Tibial artery (tissue), 4 donors: ENCODE measurements at regions not wholly inside any gene's neighbourhood (a gene's known extent, or its start where the extent isn't known, plus 50 kb on each side); places are given as distances from the start of the nearest gene placed in this dataset.

Experiments
- DNase-seq, 2 donors: peaks; one replicate each; pipeline ENCODE4 v3.0.0-alpha.2; 2019
- H3K27ac ChIP-seq, 2 donors: fragments of 200-600 bp; sonication (generic) in 1 of 2; 1 replicate in 1 of 2; 2 replicates in 1 of 2; pipeline ENCODE4 v1.5.1; 2018 to 2019; ENCODE audit warnings: mild to moderate bottlenecking in 1 of 2
- H3K27me3 ChIP-seq, 2 donors: fragments of 200-600 bp; sonication (generic) in 1 of 2; one replicate each; pipeline versions ENCODE4 v1.5.1 to v1.6.0; 2016 to 2019
- H3K36me3 ChIP-seq, 3 donors: fragments of 200-600 bp; sonication (generic) in 2 of 3; one replicate each; pipeline ENCODE4 v1.5.1; 2016 to 2019; ENCODE audit warnings: mild to moderate bottlenecking in 2 of 3
- H3K4me1 ChIP-seq, 4 donors: fragments of 200-600 bp; sonication (generic) in 2 of 4; 1 replicate in 3 of 4; 2 replicates in 1 of 4; pipeline ENCODE4 v1.5.1; 2016 to 2019
- H3K4me3 ChIP-seq, 2 donors: fragments of 200-600 bp; sonication (generic) in 1 of 2; 1 replicate in 1 of 2; 2 replicates in 1 of 2; pipeline ENCODE4 v1.5.1; 2018 to 2019; ENCODE audit warnings: mild to moderate bottlenecking in 2 of 2
- H3K9me3 ChIP-seq, 3 donors: fragments of 200-600 bp; sonication (generic) in 1 of 3; one replicate each; pipeline ENCODE4 v1.5.1; 2016 to 2019
- CTCF ChIP-seq, 2 experiments: fragments of 200-600 bp in 1 of 2; fragments of 450-650 bp in 1 of 2; IDR thresholded peaks; one replicate each; pipeline ENCODE4 v1.5.1; 2017 to 2019; ENCODE audit warnings: antibody characterized with exemption in 2 of 2, mild to moderate bottlenecking in 1 of 2, moderate library complexity in 1 of 2
- intact Hi-C: fragments of 100-400 bp; cut with DNase I; formaldehyde crosslinking; loops from one replicate; pipeline ENCODE4 v1.15.0; 2023; ENCODE audit warnings: low total_unique reads

DNA sequence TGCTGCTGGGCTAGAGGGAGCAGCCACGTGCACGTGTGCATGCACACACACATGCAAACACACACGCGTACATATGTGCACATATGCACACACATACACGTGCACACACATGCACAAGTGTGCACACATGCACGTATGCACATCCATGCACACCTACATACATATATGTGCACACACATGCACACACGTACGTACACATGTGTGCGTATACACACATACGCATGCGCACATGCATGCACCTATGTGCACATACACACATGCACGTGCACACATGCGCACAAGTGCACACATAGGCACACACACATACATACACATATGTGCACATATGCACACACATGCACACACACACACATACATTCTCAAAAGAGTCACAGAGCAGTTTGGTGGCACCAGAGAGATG lies 85.9 kb upstream of the SLC25A33 start:
- Histone ChIP-seq H3K9me3 (no peaks in the 10 kb centered on the region), H3K4me1 (peaks cover 0 to 49% (median 33%) of the 10 kb centered on the region in 4 donors), H3K4me3 (no peak overlapping the region), H3K27me3 (no peaks in the 10 kb centered on the region), H3K36me3 (no peaks in the 10 kb centered on the region), H3K27ac (no peak overlapping the region)
- intact Hi-C loops, result no loop called here
- TF ChIP-seq CTCF (IDR thresholded peaks at IDR 0.05), result no peak
- no peak for DNase-seq

GRCh38 chr1:9453779-9454418 lies 85.4 kb upstream of the SLC25A33 start:
- no peak overlapping the region for H3K4me3 ChIP-seq
- H3K36me3 ChIP-seq, result no peaks in the 10 kb centered on the region
- H3K9me3 ChIP-seq, result no peaks in the 10 kb centered on the region
- DNase-seq, result no peak
- TF ChIP-seq CTCF (IDR thresholded peaks at IDR 0.05), result no peak
- H3K4me1 ChIP-seq, result peaks cover 0 to 44% (median 27%) of the 10 kb centered on the region in 4 donors
- no peak overlapping the region for H3K27ac ChIP-seq
- intact Hi-C loops, result loop anchor here (2.0 kb wide), 1 partner anchor 165 kb away; no protein-coding TSS in a partner anchor
- no peaks in the 10 kb centered on the region for H3K27me3 ChIP-seq

- Histone ChIP-seq H3K4me1 (peaks cover 0 to 37% (median 22%) of the 10 kb centered on the region in 4 donors), H3K36me3 (no peaks in the 10 kb centered on the region), H3K27me3 (no peaks in the 10 kb centered on the region), H3K27ac (no peak overlapping the region), H3K4me3 (no peak overlapping the region), H3K9me3 (no peaks in the 10 kb centered on the region)
- DNase-seq, result no peak
- no peak for TF ChIP-seq CTCF (IDR thresholded peaks at IDR 0.05)
- intact Hi-C loops, result loop anchor here (2.0 to 5.0 kb wide), 2 partner anchors 166 to 187 kb away; no protein-coding TSS in a partner anchor
These were observed 84.7 kb upstream of the SLC25A33 start for GRCh38 chr1:9454494-9455066.

DNA sequence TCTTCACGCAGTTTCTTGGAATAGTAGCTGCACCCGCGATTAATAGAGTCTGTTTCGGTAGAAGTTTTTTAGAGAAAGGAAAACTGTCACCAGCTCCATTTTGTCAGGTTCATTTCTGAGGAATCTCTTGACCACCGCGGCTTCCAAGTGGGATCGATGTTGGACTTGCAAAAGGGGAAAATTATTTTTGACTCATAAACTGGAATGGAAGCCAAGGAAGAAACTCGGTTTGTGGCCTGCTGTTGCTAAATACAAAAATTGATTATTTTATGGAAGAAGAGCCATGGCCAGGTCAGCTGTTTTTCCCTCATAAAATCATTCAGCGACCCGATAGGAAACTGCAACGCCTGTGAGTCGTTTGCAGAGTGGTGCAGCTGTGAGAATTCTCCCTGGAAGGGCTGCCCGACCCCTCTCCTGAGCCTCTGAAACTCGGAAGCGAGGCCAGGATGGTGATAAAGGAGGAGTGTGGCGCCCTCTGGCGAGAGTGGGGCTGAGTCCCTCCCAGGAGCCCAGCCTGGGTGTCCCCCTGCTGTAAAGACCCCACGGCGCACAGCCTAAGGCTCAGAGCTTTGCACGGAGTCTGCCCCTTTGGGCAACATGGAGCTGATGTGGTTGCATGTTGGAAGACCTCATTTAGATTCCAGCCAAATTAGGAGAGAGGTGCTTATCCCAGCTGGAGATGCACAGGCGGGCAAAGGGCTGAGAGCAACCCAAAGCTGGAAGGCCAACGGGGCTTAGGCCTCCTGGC lies 83.6 kb upstream of the SLC25A33 start:
- TF ChIP-seq CTCF (IDR thresholded peaks at IDR 0.05), result peak; percentile 74 to 76
- H3K9me3 ChIP-seq, result no peaks in the 10 kb centered on the region
- H3K36me3 ChIP-seq, result no peaks in the 10 kb centered on the region
- H3K27me3 ChIP-seq, result no peaks in the 10 kb centered on the region
- peak overlapping the region in 1 of 2 donors; percentile 20 for H3K27ac ChIP-seq
- intact Hi-C loops, result loop anchor here (2.0 to 5.0 kb wide), 2 partner anchors 167 to 188 kb away; no protein-coding TSS in a partner anchor
- peaks cover 0 to 26% (median 12%) of the 10 kb centered on the region in 4 donors for H3K4me1 ChIP-seq
- peak in 1 of 2 donors; percentile 71 for DNase-seq
- H3K4me3 ChIP-seq, result no peak overlapping the region

GRCh38 chr1:9456833-9457232 lies 82.4 kb upstream of the SLC25A33 start:
- no peak for TF ChIP-seq CTCF (IDR thresholded peaks at IDR 0.05)
- H3K36me3 ChIP-seq, result no peaks in the 10 kb centered on the region
- no peak overlapping the region for H3K27ac ChIP-seq
- no peaks in the 10 kb centered on the region for H3K9me3 ChIP-seq
- no peak for DNase-seq
- no peak overlapping the region for H3K4me3 ChIP-seq
- intact Hi-C loops, result loop anchor here (5.0 kb wide), 1 partner anchor 190 kb away; no protein-coding TSS in a partner anchor
- H3K4me1 ChIP-seq, result peaks cover 0 to 25% (median 11%) of the 10 kb centered on the region in 4 donors
- H3K27me3 ChIP-seq, result no peaks in the 10 kb centered on the region
